ENCODE measurements at regions not wholly inside any gene's neighbourhood (a gene's known extent, or its start where the extent isn't known, plus 50 kb on each side); places are given as distances from the start of the nearest gene placed in this dataset.

DNA sequence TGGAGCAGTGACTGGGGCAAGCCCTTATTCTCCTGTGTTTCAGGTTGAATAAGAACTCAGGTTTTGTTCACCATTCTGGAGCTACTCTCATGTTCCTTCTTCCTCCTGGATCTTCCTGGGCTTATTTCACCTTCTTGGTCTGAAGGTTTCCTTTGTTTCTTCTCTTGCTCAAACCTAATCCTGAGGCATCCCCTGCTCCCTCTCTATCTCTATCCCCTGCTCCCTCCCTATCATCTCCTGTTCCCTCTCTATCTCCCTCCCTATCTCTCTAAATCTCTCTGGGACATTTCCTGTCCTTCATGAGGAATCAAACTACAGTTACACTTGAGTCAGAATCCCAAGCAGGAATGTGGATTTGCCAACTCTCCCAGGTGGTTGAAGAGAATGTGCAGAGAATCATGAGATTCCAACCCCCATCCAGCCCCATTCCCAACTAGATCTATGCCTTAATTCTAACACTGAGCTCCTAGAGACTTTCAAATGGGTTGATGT lies 134.9 kb upstream of the ZIC3 start:
- no peak for DNase-seq (ENCODE audit: low read depth, low spot score)
- H3K27me3 ChIP-seq (ENCODE audit: control insufficient read depth, insufficient read depth, low read length) = no peaks in the 10 kb centered on the region; the same call in 1 of the 2 replicates
- intact Hi-C loops (cut with micrococcal nuclease; ENCODE audit: unreplicated experiment) (loop anchor here (5.0 kb wide), 1 partner anchor 491 kb away; no protein-coding TSS in a partner anchor), in situ Hi-C loops (cut with HindIII; ENCODE audit: low pct_unique_long_range_greater_than_20kb, low sequenced_read_pairs) (no loop called here)
- CTCF ChIA-PET = no interaction called here
- H3K4me3 ChIP-seq (ENCODE audit: low read depth in 2 of 2, low read length in 2 of 2) = no peak overlapping the region
- POLR2A ChIA-PET = no interaction called here
- H3K27ac ChIP-seq (ENCODE audit: low read length) = no peak overlapping the region
- ATAC-seq = no peak
- H3K9me3 ChIP-seq (ENCODE audit: control insufficient read depth, insufficient read depth, low read depth, low read length) = no peaks in the 10 kb centered on the region
- H3K36me3 ChIP-seq (ENCODE audit: control insufficient read depth, insufficient read depth, low read length) = no peaks in the 10 kb centered on the region
- TF ChIP-seq TCF7L2 (IDR thresholded peaks at IDR 0.05; ENCODE audit: low read depth, low read length) = no peak
- no peak for TF ChIP-seq POLR2AphosphoS5 (IDR thresholded peaks at IDR 0.05; ENCODE audit: low read depth, low read length)
- TF ChIP-seq SIN3A (IDR thresholded peaks at IDR 0.05; ENCODE audit: borderline replicate concordance, insufficient read depth, low read depth, low read length) = no peak
- TF ChIP-seq, protein P1, sequence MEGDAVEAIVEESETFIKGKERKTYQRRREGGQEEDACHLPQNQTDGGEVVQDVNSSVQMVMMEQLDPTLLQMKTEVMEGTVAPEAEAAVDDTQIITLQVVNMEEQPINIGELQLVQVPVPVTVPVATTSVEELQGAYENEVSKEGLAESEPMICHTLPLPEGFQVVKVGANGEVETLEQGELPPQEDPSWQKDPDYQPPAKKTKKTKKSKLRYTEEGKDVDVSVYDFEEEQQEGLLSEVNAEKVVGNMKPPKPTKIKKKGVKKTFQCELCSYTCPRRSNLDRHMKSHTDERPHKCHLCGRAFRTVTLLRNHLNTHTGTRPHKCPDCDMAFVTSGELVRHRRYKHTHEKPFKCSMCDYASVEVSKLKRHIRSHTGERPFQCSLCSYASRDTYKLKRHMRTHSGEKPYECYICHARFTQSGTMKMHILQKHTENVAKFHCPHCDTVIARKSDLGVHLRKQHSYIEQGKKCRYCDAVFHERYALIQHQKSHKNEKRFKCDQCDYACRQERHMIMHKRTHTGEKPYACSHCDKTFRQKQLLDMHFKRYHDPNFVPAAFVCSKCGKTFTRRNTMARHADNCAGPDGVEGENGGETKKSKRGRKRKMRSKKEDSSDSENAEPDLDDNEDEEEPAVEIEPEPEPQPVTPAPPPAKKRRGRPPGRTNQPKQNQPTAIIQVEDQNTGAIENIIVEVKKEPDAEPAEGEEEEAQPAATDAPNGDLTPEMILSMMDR (IDR thresholded peaks at IDR 0.05) = no peak
- TF ChIP-seq, protein P2, sequence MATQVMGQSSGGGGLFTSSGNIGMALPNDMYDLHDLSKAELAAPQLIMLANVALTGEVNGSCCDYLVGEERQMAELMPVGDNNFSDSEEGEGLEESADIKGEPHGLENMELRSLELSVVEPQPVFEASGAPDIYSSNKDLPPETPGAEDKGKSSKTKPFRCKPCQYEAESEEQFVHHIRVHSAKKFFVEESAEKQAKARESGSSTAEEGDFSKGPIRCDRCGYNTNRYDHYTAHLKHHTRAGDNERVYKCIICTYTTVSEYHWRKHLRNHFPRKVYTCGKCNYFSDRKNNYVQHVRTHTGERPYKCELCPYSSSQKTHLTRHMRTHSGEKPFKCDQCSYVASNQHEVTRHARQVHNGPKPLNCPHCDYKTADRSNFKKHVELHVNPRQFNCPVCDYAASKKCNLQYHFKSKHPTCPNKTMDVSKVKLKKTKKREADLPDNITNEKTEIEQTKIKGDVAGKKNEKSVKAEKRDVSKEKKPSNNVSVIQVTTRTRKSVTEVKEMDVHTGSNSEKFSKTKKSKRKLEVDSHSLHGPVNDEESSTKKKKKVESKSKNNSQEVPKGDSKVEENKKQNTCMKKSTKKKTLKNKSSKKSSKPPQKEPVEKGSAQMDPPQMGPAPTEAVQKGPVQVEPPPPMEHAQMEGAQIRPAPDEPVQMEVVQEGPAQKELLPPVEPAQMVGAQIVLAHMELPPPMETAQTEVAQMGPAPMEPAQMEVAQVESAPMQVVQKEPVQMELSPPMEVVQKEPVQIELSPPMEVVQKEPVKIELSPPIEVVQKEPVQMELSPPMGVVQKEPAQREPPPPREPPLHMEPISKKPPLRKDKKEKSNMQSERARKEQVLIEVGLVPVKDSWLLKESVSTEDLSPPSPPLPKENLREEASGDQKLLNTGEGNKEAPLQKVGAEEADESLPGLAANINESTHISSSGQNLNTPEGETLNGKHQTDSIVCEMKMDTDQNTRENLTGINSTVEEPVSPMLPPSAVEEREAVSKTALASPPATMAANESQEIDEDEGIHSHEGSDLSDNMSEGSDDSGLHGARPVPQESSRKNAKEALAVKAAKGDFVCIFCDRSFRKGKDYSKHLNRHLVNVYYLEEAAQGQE (IDR thresholded peaks at IDR 0.05; ENCODE audit: insufficient read depth in 1 of 2, low read depth in 2 of 2, low read length in 1 of 2) = no peak
- no TSS peak for BruUV-seq (replicated peaks)
- no peaks in the 10 kb centered on the region for H3K4me1 ChIP-seq (ENCODE audit: control insufficient read depth, insufficient read depth, low read length)

DNA sequence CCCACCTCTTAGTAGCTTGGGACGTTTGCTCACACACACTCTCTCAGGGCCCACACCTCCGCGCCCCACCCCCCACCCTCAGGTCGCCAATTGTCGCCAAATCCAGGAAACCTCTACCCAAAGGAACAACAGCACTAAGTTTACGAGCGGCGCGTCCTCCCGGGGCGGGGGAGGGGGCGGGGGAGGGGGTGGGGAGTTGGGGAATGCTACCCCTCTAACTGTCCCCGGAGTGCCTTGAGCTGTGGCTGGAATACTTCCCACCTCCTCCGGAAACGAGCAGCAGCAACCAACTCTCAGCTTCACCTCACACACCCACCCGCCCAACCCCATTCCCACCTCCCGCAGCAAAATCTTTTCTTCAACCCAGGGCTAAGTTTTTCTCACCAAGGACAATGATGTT lies 135.6 kb upstream of the ZIC3 start:
- intact Hi-C loops (cut with micrococcal nuclease; ENCODE audit: unreplicated experiment) = loop anchor here (5.0 kb wide), 1 partner anchor 492 kb away; no protein-coding TSS in a partner anchor
- TF ChIP-seq POLR2AphosphoS5 (IDR thresholded peaks at IDR 0.05; ENCODE audit: low read depth, low read length) = no peak
- TF ChIP-seq SIN3A (IDR thresholded peaks at IDR 0.05; ENCODE audit: borderline replicate concordance, insufficient read depth, low read depth, low read length) = no peak
- TF ChIP-seq, protein P1 (IDR thresholded peaks at IDR 0.05) = no peak
- TF ChIP-seq, protein P2 (IDR thresholded peaks at IDR 0.05; ENCODE audit: insufficient read depth in 1 of 2, low read depth in 2 of 2, low read length in 1 of 2) = no peak
- no peak for TF ChIP-seq TCF7L2 (IDR thresholded peaks at IDR 0.05; ENCODE audit: low read depth, low read length)
- CTCF ChIA-PET = no interaction called here

More for the DNA sequence above, 135.6 kb upstream of the ZIC3 start:
- no peak overlapping the region for H3K27ac ChIP-seq (ENCODE audit: low read length)
- no peaks in the 10 kb centered on the region for H3K36me3 ChIP-seq (ENCODE audit: control insufficient read depth, insufficient read depth, low read length)
- in situ Hi-C loops (cut with HindIII; ENCODE audit: low pct_unique_long_range_greater_than_20kb, low sequenced_read_pairs) = no loop called here
- H3K27me3 ChIP-seq (ENCODE audit: control insufficient read depth, insufficient read depth, low read length) = no peaks in the 10 kb centered on the region; the same call in 1 of the 2 replicates
- H3K4me1 ChIP-seq (ENCODE audit: control insufficient read depth, insufficient read depth, low read length) = no peaks in the 10 kb centered on the region
- H3K9me3 ChIP-seq (ENCODE audit: control insufficient read depth, insufficient read depth, low read depth, low read length) = no peaks in the 10 kb centered on the region
- POLR2A ChIA-PET = no interaction called here
- ATAC-seq (no peak), DNase-seq (ENCODE audit: low read depth, low spot score) (no peak)
- H3K4me3 ChIP-seq (ENCODE audit: low read depth in 2 of 2, low read length in 2 of 2) = no peak overlapping the region
- BruUV-seq (replicated peaks) = no TSS peak
